Vagina (tissue), 2 donors: ENCODE measurements at regions not wholly inside any gene's neighbourhood (a gene's known extent, or its start where the extent isn't known, plus 50 kb on each side); places are given as distances from the start of the nearest gene placed in this dataset.

Experiments used
- DNase-seq, 2 donors: peaks; one replicate each; pipeline ENCODE4 v3.0.0-alpha.2; 2017; ENCODE audit errors: extremely low spot score in 2 of 2
- H3K27ac ChIP-seq: fragments of 200-600 bp; sonication (generic); one replicate; pipeline ENCODE4 v1.5.1; 2019
- H3K27me3 ChIP-seq: fragments of 200-600 bp; sonication (generic); one replicate; pipeline ENCODE4 v1.5.1; 2019
- H3K36me3 ChIP-seq, 2 donors: fragments of 200-600 bp; sonication (generic); one replicate each; pipeline ENCODE4 v1.5.1; 2017 to 2019
- H3K4me1 ChIP-seq: fragments of 200-600 bp; sonication (generic); one replicate; pipeline ENCODE4 v1.5.1; 2019
- H3K4me3 ChIP-seq, 2 donors: fragments of 200-600 bp; sonication (generic); 1 replicate in 1 of 2; 2 replicates in 1 of 2; pipeline ENCODE4 v1.5.1; 2016 to 2019
- H3K9me3 ChIP-seq: fragments of 200-600 bp; sonication (generic); one replicate; pipeline ENCODE4 v1.5.1; 2019
- CTCF ChIP-seq, 3 experiments: fragments of 450-650 bp in 2 of 3; fragments of 200-600 bp in 1 of 3; sonication (generic) in 1 of 3; IDR thresholded peaks; one replicate each; pipeline ENCODE4 v1.5.1; 2017 to 2019; ENCODE audit warnings: antibody characterized with exemption in 3 of 3, mild to moderate bottlenecking in 2 of 3, moderate library complexity in 2 of 3
- POLR2A ChIP-seq, 2 donors: fragments of 450-650 bp; IDR thresholded peaks; one replicate each; pipeline ENCODE4 v1.6.1; 2017; ENCODE audit warnings: antibody characterized with exemption in 2 of 2, mild to moderate bottlenecking in 2 of 2, moderate library complexity in 2 of 2
- POLR2AphosphoS5 ChIP-seq, 2 donors: sonication (generic); formaldehyde crosslinking; IDR thresholded peaks; one replicate each; pipeline ENCODE4 v1.9.0; 2017; ENCODE audit warnings: antibody characterized with exemption in 2 of 2, mild to moderate bottlenecking in 2 of 2, low read depth in 1 of 2; ENCODE audit not compliant: insufficient read depth in 1 of 2
- intact Hi-C: fragments of 100-400 bp; cut with DNase I; formaldehyde crosslinking; loops from one replicate; pipeline ENCODE4 v1.15.1; 2023

GRCh38 chr4:141497627-141498026 is 138.8 kb upstream of the IL15 start:
- no peaks in the 10 kb centered on the region for H3K9me3 ChIP-seq
- no peak overlapping the region for H3K27ac ChIP-seq
- TF ChIP-seq POLR2A (IDR thresholded peaks at IDR 0.05) (no peak), CTCF (IDR thresholded peaks at IDR 0.05) (no peak), POLR2AphosphoS5 (IDR thresholded peaks at IDR 0.05; ENCODE audit: insufficient read depth in 1 of 2, low read depth in 1 of 2) (no peak)
- no peaks in the 10 kb centered on the region for H3K4me1 ChIP-seq
- intact Hi-C loops: no loop called here
- H3K4me3 ChIP-seq: no peak overlapping the region
- no peaks in the 10 kb centered on the region for H3K27me3 ChIP-seq
- H3K36me3 ChIP-seq: no peaks in the 10 kb centered on the region
- DNase-seq: no peak

- no peaks in the 10 kb centered on the region for H3K4me1 ChIP-seq
- H3K9me3 ChIP-seq: no peaks in the 10 kb centered on the region
- H3K4me3 ChIP-seq: no peak overlapping the region
- no peak overlapping the region for H3K27ac ChIP-seq
- no peaks in the 10 kb centered on the region for H3K27me3 ChIP-seq
- no peak for TF ChIP-seq POLR2AphosphoS5 (IDR thresholded peaks at IDR 0.05; ENCODE audit: insufficient read depth in 1 of 2, low read depth in 1 of 2)
- TF ChIP-seq POLR2A (IDR thresholded peaks at IDR 0.05): no peak
- TF ChIP-seq CTCF (IDR thresholded peaks at IDR 0.05): no peak
- intact Hi-C loops: no loop called here
- no peaks in the 10 kb centered on the region for H3K36me3 ChIP-seq
- DNase-seq: no peak
Measured at GRCh38 chr4:141499261-141499853, 137.0 kb upstream of the IL15 start.

- TF ChIP-seq POLR2A (IDR thresholded peaks at IDR 0.05) (no peak), POLR2AphosphoS5 (IDR thresholded peaks at IDR 0.05; ENCODE audit: insufficient read depth in 1 of 2, low read depth in 1 of 2) (no peak)
- DNase-seq: no peak
- intact Hi-C loops: no loop called here
- no peaks in the 10 kb centered on the region for H3K4me1 ChIP-seq
- no peak overlapping the region for H3K4me3 ChIP-seq
- H3K27me3 ChIP-seq: no peaks in the 10 kb centered on the region
- H3K36me3 ChIP-seq: no peaks in the 10 kb centered on the region
- H3K27ac ChIP-seq: no peak overlapping the region
- H3K9me3 ChIP-seq: no peaks in the 10 kb centered on the region
Measured at GRCh38 chr4:141501395-141501794, 135.0 kb upstream of the IL15 start.

- Histone ChIP-seq H3K9me3 (no peaks in the 10 kb centered on the region), H3K4me1 (no peaks in the 10 kb centered on the region), H3K27me3 (no peaks in the 10 kb centered on the region), H3K36me3 (no peaks in the 10 kb centered on the region), H3K4me3 (no peak overlapping the region), H3K27ac (no peak overlapping the region)
- DNase-seq: no peak
- TF ChIP-seq POLR2AphosphoS5 (IDR thresholded peaks at IDR 0.05; ENCODE audit: insufficient read depth in 1 of 2, low read depth in 1 of 2): no peak
- TF ChIP-seq CTCF (IDR thresholded peaks at IDR 0.05): no peak
- no peak for TF ChIP-seq POLR2A (IDR thresholded peaks at IDR 0.05)
- intact Hi-C loops: no loop called here
Measured at GRCh38 chr4:141501931-141502330, 134.5 kb upstream of the IL15 start.

- H3K4me3 ChIP-seq: no peak overlapping the region
- H3K9me3 ChIP-seq: no peaks in the 10 kb centered on the region
- no peaks in the 10 kb centered on the region for H3K27me3 ChIP-seq
- no peak for DNase-seq
- no peak for TF ChIP-seq POLR2AphosphoS5 (IDR thresholded peaks at IDR 0.05; ENCODE audit: insufficient read depth in 1 of 2, low read depth in 1 of 2)
- TF ChIP-seq POLR2A (IDR thresholded peaks at IDR 0.05): no peak
- TF ChIP-seq CTCF (IDR thresholded peaks at IDR 0.05): no peak
- H3K36me3 ChIP-seq: no peaks in the 10 kb centered on the region
- intact Hi-C loops: no loop called here
- H3K4me1 ChIP-seq: no peaks in the 10 kb centered on the region
- no peak overlapping the region for H3K27ac ChIP-seq
Measured at GRCh38 chr4:141502755-141503154, 133.6 kb upstream of the IL15 start.
